GM23338 (cell line): ENCODE measurements at regions not wholly inside any gene's neighbourhood (a gene's known extent, or its start where the extent isn't known, plus 50 kb on each side); places are given as distances from the start of the nearest gene placed in this dataset.

Experiments used
- ETS1 ChIP-seq: IDR thresholded peaks from 2 replicates; pipeline ENCODE4 v1.6.1; 2016; ENCODE audit warnings: antibody characterized with exemption
- EZH2phosphoT487 ChIP-seq: fragments of 200-600 bp; sonication (generic); IDR thresholded peaks from one replicate; pipeline ENCODE4 v1.8.1; 2018; ENCODE audit warnings: antibody characterized with exemption; ENCODE audit not compliant: unreplicated experiment
- JUNB ChIP-seq: IDR thresholded peaks from one replicate; pipeline ENCODE4 v1.6.1; 2016; ENCODE audit warnings: antibody characterized with exemption; ENCODE audit not compliant: unreplicated experiment
- POLR2AphosphoS5 ChIP-seq: IDR thresholded peaks from 2 replicates; pipeline ENCODE4 v1.6.1; 2016; ENCODE audit warnings: antibody characterized with exemption, low read depth
- TF ChIP-seq, protein P1 (sequence below): fragments of 250-450 bp; sonication (Bioruptor Pico); IDR thresholded peaks from 2 replicates; pipeline ENCODE4 v1.5.0; 2020; ENCODE audit warnings: mild to moderate bottlenecking, moderate library complexity
- TF ChIP-seq, protein P2 (sequence below): IDR thresholded peaks from one replicate; pipeline ENCODE4 v1.6.1; 2018; ENCODE audit warnings: antibody characterized with exemption; ENCODE audit not compliant: unreplicated experiment

- TF ChIP-seq, protein P1, sequence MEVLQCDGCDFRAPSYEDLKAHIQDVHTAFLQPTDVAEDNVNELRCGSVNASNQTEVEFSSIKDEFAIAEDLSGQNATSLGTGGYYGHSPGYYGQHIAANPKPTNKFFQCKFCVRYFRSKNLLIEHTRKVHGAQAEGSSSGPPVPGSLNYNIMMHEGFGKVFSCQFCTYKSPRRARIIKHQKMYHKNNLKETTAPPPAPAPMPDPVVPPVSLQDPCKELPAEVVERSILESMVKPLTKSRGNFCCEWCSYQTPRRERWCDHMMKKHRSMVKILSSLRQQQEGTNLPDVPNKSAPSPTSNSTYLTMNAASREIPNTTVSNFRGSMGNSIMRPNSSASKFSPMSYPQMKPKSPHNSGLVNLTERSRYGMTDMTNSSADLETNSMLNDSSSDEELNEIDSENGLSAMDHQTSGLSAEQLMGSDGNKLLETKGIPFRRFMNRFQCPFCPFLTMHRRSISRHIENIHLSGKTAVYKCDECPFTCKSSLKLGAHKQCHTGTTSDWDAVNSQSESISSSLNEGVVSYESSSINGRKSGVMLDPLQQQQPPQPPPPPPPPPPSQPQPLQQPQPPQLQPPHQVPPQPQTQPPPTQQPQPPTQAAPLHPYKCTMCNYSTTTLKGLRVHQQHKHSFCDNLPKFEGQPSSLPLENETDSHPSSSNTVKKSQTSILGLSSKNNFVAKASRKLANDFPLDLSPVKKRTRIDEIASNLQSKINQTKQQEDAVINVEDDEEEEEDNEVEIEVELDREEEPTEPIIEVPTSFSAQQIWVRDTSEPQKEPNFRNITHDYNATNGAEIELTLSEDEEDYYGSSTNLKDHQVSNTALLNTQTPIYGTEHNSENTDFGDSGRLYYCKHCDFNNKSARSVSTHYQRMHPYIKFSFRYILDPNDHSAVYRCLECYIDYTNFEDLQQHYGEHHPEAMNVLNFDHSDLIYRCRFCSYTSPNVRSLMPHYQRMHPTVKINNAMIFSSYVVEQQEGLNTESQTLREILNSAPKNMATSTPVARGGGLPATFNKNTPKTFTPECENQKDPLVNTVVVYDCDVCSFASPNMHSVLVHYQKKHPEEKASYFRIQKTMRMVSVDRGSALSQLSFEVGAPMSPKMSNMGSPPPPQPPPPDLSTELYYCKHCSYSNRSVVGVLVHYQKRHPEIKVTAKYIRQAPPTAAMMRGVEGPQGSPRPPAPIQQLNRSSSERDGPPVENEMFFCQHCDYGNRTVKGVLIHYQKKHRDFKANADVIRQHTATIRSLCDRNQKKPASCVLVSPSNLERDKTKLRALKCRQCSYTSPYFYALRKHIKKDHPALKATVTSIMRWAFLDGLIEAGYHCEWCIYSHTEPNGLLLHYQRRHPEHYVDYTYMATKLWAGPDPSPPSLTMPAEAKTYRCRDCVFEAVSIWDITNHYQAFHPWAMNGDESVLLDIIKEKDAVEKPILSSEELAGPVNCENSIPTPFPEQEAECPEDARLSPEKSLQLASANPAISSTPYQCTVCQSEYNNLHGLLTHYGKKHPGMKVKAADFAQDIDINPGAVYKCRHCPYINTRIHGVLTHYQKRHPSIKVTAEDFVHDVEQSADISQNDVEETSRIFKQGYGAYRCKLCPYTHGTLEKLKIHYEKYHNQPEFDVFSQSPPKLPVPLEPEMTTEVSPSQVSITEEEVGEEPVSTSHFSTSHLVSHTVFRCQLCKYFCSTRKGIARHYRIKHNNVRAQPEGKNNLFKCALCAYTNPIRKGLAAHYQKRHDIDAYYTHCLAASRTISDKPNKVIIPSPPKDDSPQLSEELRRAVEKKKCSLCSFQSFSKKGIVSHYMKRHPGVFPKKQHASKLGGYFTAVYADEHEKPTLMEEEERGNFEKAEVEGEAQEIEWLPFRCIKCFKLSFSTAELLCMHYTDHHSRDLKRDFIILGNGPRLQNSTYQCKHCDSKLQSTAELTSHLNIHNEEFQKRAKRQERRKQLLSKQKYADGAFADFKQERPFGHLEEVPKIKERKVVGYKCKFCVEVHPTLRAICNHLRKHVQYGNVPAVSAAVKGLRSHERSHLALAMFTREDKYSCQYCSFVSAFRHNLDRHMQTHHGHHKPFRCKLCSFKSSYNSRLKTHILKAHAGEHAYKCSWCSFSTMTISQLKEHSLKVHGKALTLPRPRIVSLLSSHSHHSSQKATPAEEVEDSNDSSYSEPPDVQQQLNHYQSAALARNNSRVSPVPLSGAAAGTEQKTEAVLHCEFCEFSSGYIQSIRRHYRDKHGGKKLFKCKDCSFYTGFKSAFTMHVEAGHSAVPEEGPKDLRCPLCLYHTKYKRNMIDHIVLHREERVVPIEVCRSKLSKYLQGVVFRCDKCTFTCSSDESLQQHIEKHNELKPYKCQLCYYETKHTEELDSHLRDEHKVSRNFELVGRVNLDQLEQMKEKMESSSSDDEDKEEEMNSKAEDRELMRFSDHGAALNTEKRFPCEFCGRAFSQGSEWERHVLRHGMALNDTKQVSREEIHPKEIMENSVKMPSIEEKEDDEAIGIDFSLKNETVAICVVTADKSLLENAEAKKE (CRISPR knock-in tag), result no peak
- TF ChIP-seq EZH2phosphoT487, result no peak
- no peak for TF ChIP-seq POLR2AphosphoS5
- no peak for TF ChIP-seq ETS1
- TF ChIP-seq, protein P2, sequence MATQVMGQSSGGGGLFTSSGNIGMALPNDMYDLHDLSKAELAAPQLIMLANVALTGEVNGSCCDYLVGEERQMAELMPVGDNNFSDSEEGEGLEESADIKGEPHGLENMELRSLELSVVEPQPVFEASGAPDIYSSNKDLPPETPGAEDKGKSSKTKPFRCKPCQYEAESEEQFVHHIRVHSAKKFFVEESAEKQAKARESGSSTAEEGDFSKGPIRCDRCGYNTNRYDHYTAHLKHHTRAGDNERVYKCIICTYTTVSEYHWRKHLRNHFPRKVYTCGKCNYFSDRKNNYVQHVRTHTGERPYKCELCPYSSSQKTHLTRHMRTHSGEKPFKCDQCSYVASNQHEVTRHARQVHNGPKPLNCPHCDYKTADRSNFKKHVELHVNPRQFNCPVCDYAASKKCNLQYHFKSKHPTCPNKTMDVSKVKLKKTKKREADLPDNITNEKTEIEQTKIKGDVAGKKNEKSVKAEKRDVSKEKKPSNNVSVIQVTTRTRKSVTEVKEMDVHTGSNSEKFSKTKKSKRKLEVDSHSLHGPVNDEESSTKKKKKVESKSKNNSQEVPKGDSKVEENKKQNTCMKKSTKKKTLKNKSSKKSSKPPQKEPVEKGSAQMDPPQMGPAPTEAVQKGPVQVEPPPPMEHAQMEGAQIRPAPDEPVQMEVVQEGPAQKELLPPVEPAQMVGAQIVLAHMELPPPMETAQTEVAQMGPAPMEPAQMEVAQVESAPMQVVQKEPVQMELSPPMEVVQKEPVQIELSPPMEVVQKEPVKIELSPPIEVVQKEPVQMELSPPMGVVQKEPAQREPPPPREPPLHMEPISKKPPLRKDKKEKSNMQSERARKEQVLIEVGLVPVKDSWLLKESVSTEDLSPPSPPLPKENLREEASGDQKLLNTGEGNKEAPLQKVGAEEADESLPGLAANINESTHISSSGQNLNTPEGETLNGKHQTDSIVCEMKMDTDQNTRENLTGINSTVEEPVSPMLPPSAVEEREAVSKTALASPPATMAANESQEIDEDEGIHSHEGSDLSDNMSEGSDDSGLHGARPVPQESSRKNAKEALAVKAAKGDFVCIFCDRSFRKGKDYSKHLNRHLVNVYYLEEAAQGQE, result no peak
- TF ChIP-seq JUNB, result no peak
Observed at GRCh38 chr5:25414742-25415141, 770.0 kb upstream of the CDH10 start (continued).
